ENCODE measurements at regions not wholly inside any gene's neighbourhood (a gene's known extent, or its start where the extent isn't known, plus 50 kb on each side); places are given as distances from the start of the nearest gene placed in this dataset.

- TF ChIP-seq CTCF (IDR thresholded peaks at IDR 0.05) (no peak), POLR2A (IDR thresholded peaks at IDR 0.05) (no peak)
These were observed 1565.1 kb downstream of the ARAP2 start for GRCh38 chr4:34679228-34679627.
